Neutrophil (primary cell): ENCODE measurements at regions not wholly inside any gene's neighbourhood (a gene's known extent, or its start where the extent isn't known, plus 50 kb on each side); places are given as distances from the start of the nearest gene placed in this dataset.

ENCODE experiments used
- H3K27ac ChIP-seq: fragments of 200-600 bp; sonication (generic); 2 replicates; pipeline ENCODE4 v1.5.1; 2016; ENCODE audit warnings: mild to moderate bottlenecking, moderate library complexity
- H3K27me3 ChIP-seq: fragments of 200-600 bp; sonication (generic); 2 replicates; pipeline ENCODE4 v1.6.0; 2016; ENCODE audit warnings: mild to moderate bottlenecking
- H3K36me3 ChIP-seq: fragments of 200-600 bp; sonication (generic); 2 replicates; pipeline ENCODE4 v1.5.1; 2017
- H3K4me1 ChIP-seq, 2 experiments: fragments of 200-600 bp in 1 of 2; sonication (generic) in 1 of 2; 1 replicate in 1 of 2; 2 replicates in 1 of 2; pipeline versions ENCODE4 v1.5.1 to v1.6.1; 2013 to 2016; ENCODE audit warnings: low read depth in 1 of 2, low read length in 1 of 2, mild to moderate bottlenecking in 1 of 2, moderate library complexity in 1 of 2; ENCODE audit not compliant: control insufficient read depth in 1 of 2, insufficient read depth in 1 of 2
- H3K4me3 ChIP-seq, 2 experiments: fragments of 200-600 bp in 1 of 2; sonication (generic) in 1 of 2; 1 replicate in 1 of 2; 2 replicates in 1 of 2; pipeline ENCODE4 v1.5.1; 2013 to 2016; ENCODE audit warnings: low read depth in 1 of 2, low read length in 1 of 2, mild to moderate bottlenecking in 1 of 2, moderate library complexity in 1 of 2
- H3K9me3 ChIP-seq: fragments of 200-600 bp; sonication (generic); 2 replicates; pipeline ENCODE4 v1.5.1; 2016
- CTCF ChIP-seq: fragments of 200-600 bp; sonication (generic); IDR thresholded peaks from 2 replicates; pipeline ENCODE4 v1.5.1; 2016; ENCODE audit warnings: antibody characterized with exemption

- Histone ChIP-seq H3K4me1 (no peaks in the 10 kb centered on the region), H3K9me3 (no peaks in the 10 kb centered on the region), H3K27ac (no peak overlapping the region), H3K27me3 (no peaks in the 10 kb centered on the region), H3K4me3 (no peak overlapping the region), H3K36me3 (no peaks in the 10 kb centered on the region)
- TF ChIP-seq CTCF = no peak
Observed at GRCh38 chr6:90770778-90771177, 183.9 kb upstream of the MAP3K7 start.

DNA sequence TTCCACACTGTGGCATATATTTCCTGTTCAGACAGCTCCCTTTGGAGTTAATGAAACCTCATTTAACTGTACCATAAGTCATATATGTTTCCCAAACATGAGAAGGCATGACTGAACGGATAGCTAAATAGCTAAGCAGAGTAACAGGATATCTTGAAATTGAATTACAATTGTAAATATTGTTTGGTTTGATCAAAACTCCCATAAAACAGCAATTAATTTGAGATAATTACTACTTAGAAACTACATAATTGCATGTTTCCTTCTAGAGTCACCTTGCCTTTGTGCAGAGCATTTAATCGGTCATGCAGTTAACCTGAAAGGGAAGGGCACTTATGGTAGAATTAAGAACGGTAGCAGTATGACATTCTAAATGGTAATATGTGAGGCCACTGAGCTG, 179.0 kb upstream of the MAP3K7 start:
- Histone ChIP-seq H3K27ac (no peak overlapping the region), H3K27me3 (no peaks in the 10 kb centered on the region), H3K9me3 (no peaks in the 10 kb centered on the region), H3K4me3 (no peak overlapping the region), H3K4me1 (no peaks in the 10 kb centered on the region), H3K36me3 (no peaks in the 10 kb centered on the region)
- no peak for TF ChIP-seq CTCF

- Histone ChIP-seq H3K4me1 (no peaks in the 10 kb centered on the region), H3K27me3 (no peaks in the 10 kb centered on the region), H3K4me3 (no peak overlapping the region), H3K36me3 (no peaks in the 10 kb centered on the region), H3K27ac (no peak overlapping the region), H3K9me3 (no peaks in the 10 kb centered on the region)
- TF ChIP-seq CTCF = no peak
Observed at GRCh38 chr6:90765491-90765890, 178.6 kb upstream of the MAP3K7 start.

DNA sequence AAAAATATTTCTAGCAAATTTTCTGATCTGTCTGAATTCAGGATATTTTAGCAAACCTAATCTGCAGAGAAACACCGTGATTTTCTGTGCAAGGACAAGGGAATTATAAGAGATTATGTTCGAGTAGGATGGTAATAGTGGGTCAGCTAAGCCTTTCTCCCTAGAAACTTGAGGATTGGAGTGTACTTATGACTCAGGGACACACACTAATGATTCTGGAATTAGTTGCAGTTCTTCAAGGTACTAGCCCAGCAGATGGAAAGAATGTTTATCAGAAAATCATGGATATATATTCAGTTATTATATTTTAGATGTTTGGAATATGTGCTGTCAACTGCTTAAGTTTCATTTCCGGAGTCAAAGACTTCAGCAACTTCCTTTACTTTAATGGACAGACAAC, 177.1 kb upstream of the MAP3K7 start:
- no peaks in the 10 kb centered on the region for H3K9me3 ChIP-seq
- TF ChIP-seq CTCF = no peak
- H3K27me3 ChIP-seq = no peaks in the 10 kb centered on the region
- H3K4me3 ChIP-seq = no peak overlapping the region
- H3K36me3 ChIP-seq = no peaks in the 10 kb centered on the region
- no peaks in the 10 kb centered on the region for H3K4me1 ChIP-seq
- no peak overlapping the region for H3K27ac ChIP-seq

DNA sequence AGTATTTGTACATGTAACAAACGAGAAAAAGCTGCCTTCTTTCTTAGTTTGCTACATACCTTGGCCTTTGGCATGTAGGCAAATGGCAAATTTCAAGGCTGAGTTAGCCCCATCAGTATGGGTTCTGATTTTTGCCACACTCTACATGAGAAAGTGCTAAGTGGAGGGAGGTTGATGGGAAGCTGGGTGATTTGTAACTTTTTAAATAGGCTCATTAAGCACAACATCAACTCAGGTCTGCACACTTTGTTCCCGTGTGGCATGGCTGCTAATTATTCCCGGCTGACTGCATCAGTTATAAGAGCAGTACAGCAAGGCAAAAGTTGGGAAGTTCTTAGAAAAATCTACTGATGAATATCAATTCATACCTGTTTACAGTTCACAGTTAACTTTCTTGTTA, 172.8 kb upstream of the MAP3K7 start:
- Histone ChIP-seq H3K9me3 (no peaks in the 10 kb centered on the region), H3K4me1 (no peaks in the 10 kb centered on the region), H3K36me3 (no peaks in the 10 kb centered on the region), H3K27ac (no peak overlapping the region), H3K27me3 (no peaks in the 10 kb centered on the region), H3K4me3 (no peak overlapping the region)
- TF ChIP-seq CTCF = no peak

- no peak for TF ChIP-seq CTCF
Observed at GRCh38 chr6:90758741-90759140, 171.9 kb upstream of the MAP3K7 start.

More at GRCh38 chr6:90758741-90759140, 171.9 kb upstream of the MAP3K7 start:
- Histone ChIP-seq H3K9me3 (no peaks in the 10 kb centered on the region), H3K27ac (no peak overlapping the region), H3K4me1 (no peaks in the 10 kb centered on the region), H3K27me3 (no peaks in the 10 kb centered on the region), H3K4me3 (no peak overlapping the region), H3K36me3 (no peaks in the 10 kb centered on the region)
